Stomach (tissue), 8 donors: ENCODE measurements at regions not wholly inside any gene's neighbourhood (a gene's known extent, or its start where the extent isn't known, plus 50 kb on each side); places are given as distances from the start of the nearest gene placed in this dataset.

Experiments
- DNase-seq, 2 donors: peaks; one replicate each; pipeline versions ENCODE4 v3.0.0 to v3.0.0-alpha.2; 2013 to 2019
- H3K27ac ChIP-seq, 5 donors: fragments of 200-600 bp in 4 of 5; sonication (generic) in 4 of 5; one replicate each; pipeline ENCODE4 v1.5.1; 2013 to 2019; ENCODE audit warnings: mild to moderate bottlenecking in 1 of 5, moderate library complexity in 1 of 5
- H3K27me3 ChIP-seq, 3 donors: fragments of 200-600 bp; sonication (generic); one replicate each; pipeline ENCODE4 v1.5.1; 2017 to 2019; ENCODE audit warnings: mixed run types in 1 of 3
- H3K36me3 ChIP-seq, 4 donors: fragments of 200-600 bp; sonication (generic); 1 replicate in 3 of 4; 2 replicates in 1 of 4; pipeline ENCODE4 v1.5.1; 2016 to 2019
- H3K4me1 ChIP-seq, 4 donors: fragments of 200-600 bp; sonication (generic); one replicate each; pipeline ENCODE4 v1.5.1; 2016 to 2019
- H3K4me3 ChIP-seq, 4 donors: fragments of 200-600 bp; sonication (generic) in 3 of 4; one replicate each; pipeline ENCODE4 v1.5.1; 2016 to 2019; ENCODE audit warnings: mild to moderate bottlenecking in 1 of 4
- H3K9me3 ChIP-seq, 4 donors: fragments of 200-600 bp; sonication (generic); one replicate each; pipeline ENCODE4 v1.5.1; 2016 to 2019
- EP300 ChIP-seq: sonication (generic); formaldehyde crosslinking; IDR thresholded peaks from one replicate; pipeline ENCODE4 v1.6.1; 2017; ENCODE audit warnings: antibody characterized with exemption
- POLR2A ChIP-seq, 4 donors: fragments of 450-650 bp; IDR thresholded peaks; one replicate each; pipeline ENCODE4 v1.6.1; 2016; ENCODE audit warnings: antibody characterized with exemption in 4 of 4, control low read depth in 2 of 4, mild to moderate bottlenecking in 1 of 4, moderate library complexity in 1 of 4
- POLR2AphosphoS5 ChIP-seq, 3 donors: sonication (generic); formaldehyde crosslinking; IDR thresholded peaks; one replicate each; pipeline ENCODE4 v1.6.1; 2016; ENCODE audit warnings: antibody characterized with exemption in 3 of 3
- WGBS, 5 donors: extraction: QIAGEN DNeasy Blood & Tissue Kit in 3 of 5; methylation state at CpG; one replicate each; pipeline versions ENCODE4 v1.1.5 to v1.1.7; 2013 to 2018; 5-methylcytosine and 5-hydroxymethylcytosine counted together
- intact Hi-C: fragments of 100-400 bp; cut with DNase I; formaldehyde crosslinking; loops from one replicate; pipeline ENCODE4 v1.15.1; 2023; ENCODE audit warnings: low total_unique reads
- TF ChIP-seq, protein P1 (sequence below), 7 experiments: fragments of 450-650 bp in 4 of 7; fragments of 200-600 bp in 3 of 7; sonication (generic) in 3 of 7; IDR thresholded peaks; one replicate each; pipeline ENCODE4 v1.5.1; 2016 to 2019; ENCODE audit warnings: antibody characterized with exemption in 7 of 7, control low read depth in 2 of 7, mild to moderate bottlenecking in 1 of 7
- donor health status: healthy with polysubstance abuse.
- donor health status: Bipolar disorder and iron deficiency.
- donor health status: healthy.

DNA sequence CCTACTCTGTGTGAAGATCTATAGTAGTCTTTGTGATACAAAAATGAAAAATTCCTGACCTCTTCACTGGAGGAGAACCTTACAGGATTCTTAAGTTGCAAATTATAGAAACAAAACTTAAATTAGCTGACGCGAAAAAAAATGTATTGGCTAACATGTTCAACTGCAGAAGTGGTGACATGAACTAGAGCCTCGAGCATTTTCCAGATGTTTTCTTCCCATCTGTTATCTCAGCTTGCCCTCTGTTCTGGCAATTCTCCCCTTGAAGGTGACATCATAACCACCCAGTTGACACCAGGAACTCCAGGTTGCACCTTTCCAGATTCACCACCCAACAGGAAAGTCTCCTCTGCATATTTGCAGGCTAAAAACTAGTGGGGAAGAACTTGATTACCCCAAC is 222.4 kb downstream of the KDR start:
- Histone ChIP-seq H3K4me1 (no peaks in the 10 kb centered on the region), H3K4me3 (no peak overlapping the region), H3K27me3 (no peaks in the 10 kb centered on the region), H3K36me3 (no peaks in the 10 kb centered on the region), H3K27ac (no peak overlapping the region), H3K9me3 (peaks cover 0 to 5% (median 0%) of the 10 kb centered on the region in 4 donors)
- WGBS, 5 donors = 82 to 89% (median 86%) methylated on average over 3 of the region's 3 CpGs
- DNase-seq = no peak
- intact Hi-C loops = no loop called here
- TF ChIP-seq POLR2AphosphoS5 (IDR thresholded peaks at IDR 0.05) (no peak), EP300 (no peak), POLR2A (IDR thresholded peaks at IDR 0.05) (no peak)
- TF ChIP-seq, protein P1, sequence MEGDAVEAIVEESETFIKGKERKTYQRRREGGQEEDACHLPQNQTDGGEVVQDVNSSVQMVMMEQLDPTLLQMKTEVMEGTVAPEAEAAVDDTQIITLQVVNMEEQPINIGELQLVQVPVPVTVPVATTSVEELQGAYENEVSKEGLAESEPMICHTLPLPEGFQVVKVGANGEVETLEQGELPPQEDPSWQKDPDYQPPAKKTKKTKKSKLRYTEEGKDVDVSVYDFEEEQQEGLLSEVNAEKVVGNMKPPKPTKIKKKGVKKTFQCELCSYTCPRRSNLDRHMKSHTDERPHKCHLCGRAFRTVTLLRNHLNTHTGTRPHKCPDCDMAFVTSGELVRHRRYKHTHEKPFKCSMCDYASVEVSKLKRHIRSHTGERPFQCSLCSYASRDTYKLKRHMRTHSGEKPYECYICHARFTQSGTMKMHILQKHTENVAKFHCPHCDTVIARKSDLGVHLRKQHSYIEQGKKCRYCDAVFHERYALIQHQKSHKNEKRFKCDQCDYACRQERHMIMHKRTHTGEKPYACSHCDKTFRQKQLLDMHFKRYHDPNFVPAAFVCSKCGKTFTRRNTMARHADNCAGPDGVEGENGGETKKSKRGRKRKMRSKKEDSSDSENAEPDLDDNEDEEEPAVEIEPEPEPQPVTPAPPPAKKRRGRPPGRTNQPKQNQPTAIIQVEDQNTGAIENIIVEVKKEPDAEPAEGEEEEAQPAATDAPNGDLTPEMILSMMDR (IDR thresholded peaks at IDR 0.05) = no peak

DNA sequence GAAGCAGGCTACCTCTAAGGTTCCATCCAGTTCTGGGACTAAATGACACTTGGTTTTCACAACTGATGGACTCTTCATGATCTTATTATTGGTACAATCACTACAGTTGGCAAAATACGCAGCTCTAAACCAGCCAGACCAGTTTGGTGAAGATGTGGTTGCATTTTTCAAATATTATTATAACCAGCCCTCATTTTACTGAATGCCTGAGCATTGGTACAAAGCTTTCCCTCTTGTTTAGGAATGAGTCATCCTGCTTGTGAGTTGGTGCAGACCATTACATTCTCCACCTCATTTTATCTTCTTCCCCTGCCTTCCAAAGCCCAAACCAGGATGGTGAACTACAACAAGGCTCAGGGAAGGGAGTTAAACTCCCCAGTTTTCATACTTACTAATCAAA is 223.1 kb downstream of the KDR start:
- no peak for DNase-seq
- intact Hi-C loops = no loop called here

DNA sequence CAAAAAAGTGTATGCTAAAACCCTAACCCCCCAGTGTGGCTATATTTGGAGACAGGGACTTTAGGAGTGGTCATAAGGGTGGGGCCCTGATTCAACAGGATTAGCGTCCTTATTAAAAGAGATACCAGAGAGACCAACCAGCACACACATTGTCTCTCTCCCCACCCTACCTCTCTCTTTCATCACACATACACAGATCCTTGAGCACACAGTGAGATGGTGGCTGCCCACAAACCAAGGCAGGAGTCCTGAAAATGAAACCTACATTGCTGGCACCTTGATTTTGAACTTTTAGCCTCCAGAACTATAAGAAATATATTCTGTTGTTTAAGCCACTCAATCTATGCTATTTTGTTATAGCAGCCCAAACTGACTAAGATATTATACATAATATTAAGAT is 224.2 kb downstream of the KDR start:
- Histone ChIP-seq H3K27ac (no peak overlapping the region), H3K36me3 (no peaks in the 10 kb centered on the region), H3K27me3 (no peaks in the 10 kb centered on the region), H3K4me3 (no peak overlapping the region), H3K4me1 (no peaks in the 10 kb centered on the region), H3K9me3 (peaks cover 0 to 5% (median 0%) of the 10 kb centered on the region in 4 donors)
- intact Hi-C loops = no loop called here
- no peak for DNase-seq
- 82 to 92% (median 84%) methylated on average over 1 of the region's 1 CpG for WGBS, 5 donors
- TF ChIP-seq POLR2AphosphoS5 (IDR thresholded peaks at IDR 0.05) = no peak
- TF ChIP-seq POLR2A (IDR thresholded peaks at IDR 0.05) = no peak
- TF ChIP-seq, protein P1 (IDR thresholded peaks at IDR 0.05) = no peak
- no peak for TF ChIP-seq EP300

More for the DNA sequence above, 223.1 kb downstream of the KDR start:
- Histone ChIP-seq H3K4me1 (no peaks in the 10 kb centered on the region), H3K4me3 (no peak overlapping the region), H3K9me3 (peaks cover 0 to 5% (median 0%) of the 10 kb centered on the region in 4 donors), H3K27me3 (no peaks in the 10 kb centered on the region), H3K27ac (no peak overlapping the region), H3K36me3 (no peaks in the 10 kb centered on the region)
- TF ChIP-seq EP300 (no peak), POLR2AphosphoS5 (IDR thresholded peaks at IDR 0.05) (no peak), POLR2A (IDR thresholded peaks at IDR 0.05) (no peak)
- TF ChIP-seq, protein P1 (IDR thresholded peaks at IDR 0.05) = no peak
- WGBS, 5 donors = 33 to 55% (median 39%) methylated on average over 1 of the region's 1 CpG

DNA sequence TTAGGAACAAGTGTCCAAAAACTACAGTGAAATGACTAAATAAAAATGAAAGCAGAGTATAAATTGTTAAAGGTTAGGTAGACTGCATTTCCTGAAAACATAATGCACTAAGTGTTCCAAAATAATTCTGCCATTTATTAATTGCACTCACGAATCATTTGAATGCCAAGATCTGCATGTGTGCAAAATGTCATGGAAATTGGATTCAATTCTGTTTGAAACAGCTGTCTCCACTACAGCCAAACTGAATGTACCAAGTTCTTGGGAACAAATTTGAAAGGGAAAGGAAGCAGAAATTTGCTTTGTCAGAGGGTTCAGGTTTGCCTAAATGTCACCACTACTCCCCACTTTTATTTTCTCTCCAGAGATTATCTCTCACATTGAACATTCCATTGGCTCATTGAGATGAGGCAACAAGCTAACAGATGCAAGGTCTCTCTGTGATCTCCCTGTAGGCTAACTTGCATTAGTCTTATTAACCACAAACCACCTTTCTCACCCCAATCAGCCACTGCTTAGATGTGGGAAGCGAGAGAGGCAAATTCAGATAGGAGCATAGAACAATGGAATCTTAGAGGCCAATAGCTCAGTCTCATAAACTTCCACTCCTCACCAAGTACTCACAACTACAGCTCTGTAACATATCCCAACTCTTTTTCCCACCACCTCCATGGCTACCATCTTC is 226.6 kb downstream of the KDR start:
- no peaks in the 10 kb centered on the region for H3K36me3 ChIP-seq
- H3K27me3 ChIP-seq = no peaks in the 10 kb centered on the region
- no peak overlapping the region for H3K27ac ChIP-seq
- peaks cover 0 to 5% (median 0%) of the 10 kb centered on the region in 4 donors for H3K9me3 ChIP-seq
- intact Hi-C loops = no loop called here
- no peak overlapping the region for H3K4me3 ChIP-seq
- 58 to 75% (median 66%) methylated on average over 2 of the region's 2 CpGs for WGBS, 5 donors
- H3K4me1 ChIP-seq = no peaks in the 10 kb centered on the region
- no peak for DNase-seq
- TF ChIP-seq, protein P1 (IDR thresholded peaks at IDR 0.05) = no peak
- no peak for TF ChIP-seq POLR2A (IDR thresholded peaks at IDR 0.05)
- TF ChIP-seq POLR2AphosphoS5 (IDR thresholded peaks at IDR 0.05) = no peak
- TF ChIP-seq EP300 = no peak
